Natural killer cell (primary cell): ENCODE measurements at regions not wholly inside any gene's neighbourhood (a gene's known extent, or its start where the extent isn't known, plus 50 kb on each side); places are given as distances from the start of the nearest gene placed in this dataset.
"Not testable (repeated sequence)": the region's sequence is repeated elsewhere in the genome, so short reads cannot be mapped to it uniquely, and the experiment has no call there.

Source experiments
- ATAC-seq, 3 donors: fragments of 150-1000 bp in 2 of 3; fragments of 200-7000 bp in 1 of 3; cut with Tn5 transposase; 1 replicate in 1 of 3; 2 replicates in 2 of 3; pipeline ENCODE4 v1.10.0; 2021; ENCODE audit warnings: mild to moderate bottlenecking in 2 of 3, moderate library complexity in 2 of 3
- DNase-seq, 2 donors: peaks; one replicate each; pipeline versions ENCODE4 v3.0.0 to v3.0.0-alpha.2; 2013 to 2021; ENCODE audit warnings: mixed read lengths in 1 of 2
- H3K27ac ChIP-seq: one replicate; pipeline ENCODE4 v1.5.1; 2013; ENCODE audit warnings: mild to moderate bottlenecking, low read length
- H3K27me3 ChIP-seq: one replicate; pipeline ENCODE4 v1.6.1; 2013; ENCODE audit warnings: low read length; ENCODE audit not compliant: control insufficient read depth, insufficient read depth
- H3K36me3 ChIP-seq: one replicate; pipeline ENCODE4 v1.6.1; 2013; ENCODE audit warnings: low read length; ENCODE audit not compliant: control insufficient read depth, insufficient read depth
- H3K4me1 ChIP-seq: one replicate; pipeline ENCODE4 v1.6.1; 2013; ENCODE audit warnings: low read length; ENCODE audit not compliant: control insufficient read depth, insufficient read depth
- H3K4me3 ChIP-seq: one replicate; pipeline ENCODE4 v1.5.1; 2013; ENCODE audit warnings: low read length
- H3K9me3 ChIP-seq: one replicate; pipeline ENCODE4 v1.6.1; 2013; ENCODE audit warnings: low read length; ENCODE audit not compliant: control insufficient read depth, insufficient read depth
- H3K27ac Mint-ChIP-seq, 2 donors: one replicate each; pipeline ENCODE4 v1.8.0; 2022; ENCODE audit warnings: mild to moderate bottlenecking in 2 of 2, mixed read lengths in 2 of 2, moderate library complexity in 1 of 2
- H3K27me3 Mint-ChIP-seq, 2 donors: one replicate each; pipeline ENCODE4 v1.8.0; 2022; ENCODE audit warnings: low read depth in 2 of 2, mixed read lengths in 2 of 2
- H3K36me3 Mint-ChIP-seq: one replicate; pipeline ENCODE4 v1.8.0; 2022; ENCODE audit warnings: mixed read lengths
- H3K4me1 Mint-ChIP-seq, 2 donors: one replicate each; pipeline ENCODE4 v1.8.0; 2022; ENCODE audit warnings: mixed read lengths in 2 of 2
- H3K4me3 Mint-ChIP-seq: one replicate; pipeline ENCODE4 v1.8.0; 2022; ENCODE audit warnings: mild to moderate bottlenecking, moderate library complexity, mixed read lengths
- H3K9me3 Mint-ChIP-seq, 2 donors: one replicate each; pipeline ENCODE4 v1.8.0; 2022; ENCODE audit warnings: mixed read lengths in 2 of 2
- whole genome bisulfite sequencing: methylation state at CpG from one replicate; pipeline ENCODE4 v1.1.7; 2013; ENCODE audit warnings: missing lambda C conversion rate; ENCODE audit not compliant: insufficient coverage; 5-methylcytosine and 5-hydroxymethylcytosine counted together
- intact Hi-C: fragments of 100-400 bp; cut with micrococcal nuclease; formaldehyde crosslinking; loops from one replicate; pipeline ENCODE4 v1.14.2; 2022
- TF ChIP-seq, protein P1 (sequence below): fragments of 200-600 bp; IDR thresholded peaks from one replicate; pipeline ENCODE4 v1.8.0; 2022; ENCODE audit warnings: antibody characterized with exemption

DNA sequence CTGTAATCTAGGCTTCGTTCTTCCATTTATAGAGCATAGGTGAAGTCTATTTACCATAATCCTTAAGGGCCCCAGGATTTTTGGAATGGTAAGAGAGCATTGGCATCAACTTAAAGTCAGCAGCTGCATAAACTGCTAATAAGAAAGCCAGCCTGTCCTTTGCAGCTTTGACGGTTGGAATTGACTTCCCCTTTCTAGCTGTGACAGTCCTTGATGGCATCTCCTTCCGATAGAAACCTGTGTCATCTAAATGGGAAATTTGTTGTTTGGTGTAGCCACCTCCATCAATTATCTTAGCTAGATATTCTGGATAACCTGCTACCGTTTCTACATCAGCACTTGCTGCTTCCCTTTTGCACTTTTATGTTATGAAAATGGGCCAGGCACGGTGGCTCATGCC, 58.0 kb upstream of the GLYATL1B start:
- Mint-ChIP-seq H3K4me3 (no peak overlapping the region), H3K27me3 (peaks cover 10 to 15% of the 10 kb centered on the region in 2 donors), H3K4me1 (no peaks in the 10 kb centered on the region), H3K27ac (no peak overlapping the region), H3K9me3 (no peaks in the 10 kb centered on the region), H3K36me3 (no peaks in the 10 kb centered on the region)
- H3K27me3 ChIP-seq = peaks cover 2% of the 10 kb centered on the region
- 80% methylated on average over 4 of the region's 5 CpGs for WGBS
- TF ChIP-seq, protein P1, sequence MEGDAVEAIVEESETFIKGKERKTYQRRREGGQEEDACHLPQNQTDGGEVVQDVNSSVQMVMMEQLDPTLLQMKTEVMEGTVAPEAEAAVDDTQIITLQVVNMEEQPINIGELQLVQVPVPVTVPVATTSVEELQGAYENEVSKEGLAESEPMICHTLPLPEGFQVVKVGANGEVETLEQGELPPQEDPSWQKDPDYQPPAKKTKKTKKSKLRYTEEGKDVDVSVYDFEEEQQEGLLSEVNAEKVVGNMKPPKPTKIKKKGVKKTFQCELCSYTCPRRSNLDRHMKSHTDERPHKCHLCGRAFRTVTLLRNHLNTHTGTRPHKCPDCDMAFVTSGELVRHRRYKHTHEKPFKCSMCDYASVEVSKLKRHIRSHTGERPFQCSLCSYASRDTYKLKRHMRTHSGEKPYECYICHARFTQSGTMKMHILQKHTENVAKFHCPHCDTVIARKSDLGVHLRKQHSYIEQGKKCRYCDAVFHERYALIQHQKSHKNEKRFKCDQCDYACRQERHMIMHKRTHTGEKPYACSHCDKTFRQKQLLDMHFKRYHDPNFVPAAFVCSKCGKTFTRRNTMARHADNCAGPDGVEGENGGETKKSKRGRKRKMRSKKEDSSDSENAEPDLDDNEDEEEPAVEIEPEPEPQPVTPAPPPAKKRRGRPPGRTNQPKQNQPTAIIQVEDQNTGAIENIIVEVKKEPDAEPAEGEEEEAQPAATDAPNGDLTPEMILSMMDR = no peak
- no peak overlapping the region for H3K27ac ChIP-seq
- H3K4me1 ChIP-seq = no peaks in the 10 kb centered on the region
- intact Hi-C loops = no loop called here
- H3K4me3 ChIP-seq = no peak overlapping the region
- H3K36me3 ChIP-seq = no peaks in the 10 kb centered on the region
- DNase-seq = no peak
- H3K9me3 ChIP-seq = no peaks in the 10 kb centered on the region
- ATAC-seq = no peak

DNA sequence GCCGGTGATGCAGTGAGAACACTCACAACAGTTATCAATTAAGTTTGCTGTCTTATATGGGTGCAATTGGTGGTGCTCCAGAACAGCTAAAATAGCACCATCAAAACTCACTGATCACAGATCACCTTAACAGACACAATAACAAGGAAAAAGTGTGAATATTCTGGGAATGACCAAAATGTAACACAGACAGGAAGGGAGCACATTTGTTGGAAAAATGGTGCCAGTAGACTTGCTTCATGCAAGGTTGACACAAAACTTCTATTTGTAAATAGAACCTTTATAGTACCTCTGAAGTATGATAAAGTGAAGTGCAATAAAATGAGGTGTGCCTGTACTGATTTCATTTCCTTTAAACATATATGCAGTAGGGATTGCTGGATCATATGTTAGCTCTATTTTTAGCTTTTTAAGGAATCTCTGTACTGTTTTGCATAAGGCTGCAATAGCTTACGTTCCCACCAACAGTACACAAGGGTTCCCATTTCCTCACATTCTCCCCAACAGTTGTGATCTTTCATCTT, 56.7 kb upstream of the GLYATL1B start:
- no peaks in the 10 kb centered on the region for H3K36me3 Mint-ChIP-seq

DNA sequence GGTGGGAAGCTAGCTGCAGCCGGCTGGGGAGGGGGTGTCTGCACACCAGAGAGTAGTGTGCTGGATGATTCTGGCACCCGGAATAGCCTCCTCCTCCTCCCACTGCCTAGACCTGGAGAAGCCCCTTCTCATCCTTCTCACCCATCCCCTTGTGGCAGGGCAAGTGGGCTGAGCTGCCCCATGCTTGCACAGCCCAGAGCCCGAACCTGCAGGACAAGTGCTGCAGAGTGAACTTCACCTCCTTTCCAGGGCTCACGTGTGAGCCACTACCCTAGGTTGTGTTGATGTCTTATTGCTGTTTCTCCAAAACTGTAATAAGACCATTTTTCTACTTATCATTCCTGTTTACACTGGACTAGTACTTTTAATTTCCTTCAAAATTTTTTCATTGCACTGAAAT, 56.1 kb upstream of the GLYATL1B start:
- H3K27me3 Mint-ChIP-seq = peaks cover 26 to 29% of the 10 kb centered on the region in 2 donors
- H3K9me3 ChIP-seq = no peaks in the 10 kb centered on the region
- H3K4me1 ChIP-seq = no peaks in the 10 kb centered on the region
- WGBS = 88% methylated on average over 4 of the region's 4 CpGs
- no peaks in the 10 kb centered on the region for H3K4me1 Mint-ChIP-seq
- DNase-seq = no peak
- H3K4me3 ChIP-seq = no peak overlapping the region
- intact Hi-C loops = no loop called here
- no peaks in the 10 kb centered on the region for H3K36me3 Mint-ChIP-seq
- H3K9me3 Mint-ChIP-seq = no peaks in the 10 kb centered on the region
- TF ChIP-seq, protein P1 = no peak
- no peak overlapping the region for H3K4me3 Mint-ChIP-seq
- H3K36me3 ChIP-seq = no peaks in the 10 kb centered on the region
- H3K27me3 ChIP-seq = peaks cover 2% of the 10 kb centered on the region
- no peak overlapping the region for H3K27ac Mint-ChIP-seq
- ATAC-seq = no peak
- H3K27ac ChIP-seq = no peak overlapping the region

More for the DNA sequence above, 56.7 kb upstream of the GLYATL1B start:
- intact Hi-C loops = no loop called here
- H3K27ac Mint-ChIP-seq = no peak overlapping the region
- Histone ChIP-seq H3K27ac (no peak overlapping the region), H3K36me3 (no peaks in the 10 kb centered on the region), H3K4me1 (no peaks in the 10 kb centered on the region), H3K9me3 (no peaks in the 10 kb centered on the region), H3K27me3 (peaks cover 2% of the 10 kb centered on the region), H3K4me3 (no peak overlapping the region)
- no peak overlapping the region for H3K4me3 Mint-ChIP-seq
- H3K27me3 Mint-ChIP-seq = peaks cover 21 to 23% of the 10 kb centered on the region in 2 donors
- WGBS = no CpG with 5 or more reads among the region's 2 CpGs
- DNase-seq (no peak), ATAC-seq (no peak)
- no peaks in the 10 kb centered on the region for H3K9me3 Mint-ChIP-seq
- TF ChIP-seq, protein P1 = no peak
- no peaks in the 10 kb centered on the region for H3K4me1 Mint-ChIP-seq

DNA sequence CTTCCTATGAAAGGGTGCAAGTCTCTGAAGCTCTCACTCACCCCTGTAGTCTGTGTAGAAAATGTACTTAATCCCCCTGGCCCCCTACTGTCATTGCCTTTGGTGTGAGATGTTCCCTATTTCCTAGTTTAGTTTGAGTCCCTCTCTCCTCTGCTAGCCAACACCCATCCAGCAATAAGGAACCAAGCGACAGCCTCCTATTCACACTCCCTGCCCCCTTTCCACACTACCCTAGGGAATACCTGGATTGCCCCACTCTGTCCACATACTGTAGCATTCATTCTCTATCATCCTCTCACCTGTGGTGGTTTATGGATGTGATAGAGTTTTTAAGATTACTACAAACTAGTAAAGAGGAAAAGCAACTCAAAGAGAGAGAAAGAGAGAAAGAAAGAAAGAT, 54.4 kb upstream of the GLYATL1B start:
- H3K4me1 Mint-ChIP-seq, H3K4me1 ChIP-seq, H3K4me3 ChIP-seq, H3K27ac Mint-ChIP-seq, H3K27ac ChIP-seq, H3K9me3 Mint-ChIP-seq, DNase-seq, H3K36me3 Mint-ChIP-seq, ATAC-seq, intact Hi-C loops, H3K36me3 ChIP-seq, H3K27me3 ChIP-seq, H3K9me3 ChIP-seq, H3K4me3 Mint-ChIP-seq: not testable (repeated sequence)
- peaks cover 25 to 35% of the 10 kb centered on the region in 2 donors for H3K27me3 Mint-ChIP-seq
- 80% methylated on average over 1 of the region's 1 CpG for WGBS
